C4-2B (cell line): ENCODE measurements at regions not wholly inside any gene's neighbourhood (a gene's known extent, or its start where the extent isn't known, plus 50 kb on each side); places are given as distances from the start of the nearest gene placed in this dataset.

Experiments
- ZFX ChIP-seq: fragments of 450-650 bp; IDR thresholded peaks from 2 replicates; pipeline ENCODE4 v1.6.1; 2017
- TF ChIP-seq, protein P1 (sequence below): fragments of 450-650 bp; conservative IDR thresholded peaks from 2 replicates; pipeline ENCODE4 v1.5.1; 2017; ENCODE audit warnings: mild to moderate bottlenecking

DNA sequence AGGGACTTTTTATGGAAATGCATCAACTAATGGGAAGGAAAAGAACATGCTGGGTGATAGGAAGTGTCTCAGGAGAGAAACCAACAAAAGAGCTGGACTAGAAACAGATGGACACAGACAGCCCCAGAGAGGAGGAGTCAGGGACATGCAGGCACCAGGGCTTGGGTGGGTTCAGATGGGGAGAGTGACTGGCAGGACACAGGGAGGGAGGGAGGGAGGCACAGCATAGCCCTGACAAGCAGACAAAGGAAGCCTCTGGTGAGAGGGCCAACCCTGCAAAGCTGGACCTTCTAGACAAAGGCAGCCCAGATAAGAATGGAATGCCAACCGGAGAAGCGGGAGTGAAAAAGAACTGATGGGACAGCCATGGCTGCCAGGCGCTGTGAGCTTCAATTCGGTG, 568.8 kb downstream of the AJAP1 start:
- TF ChIP-seq, protein P1, sequence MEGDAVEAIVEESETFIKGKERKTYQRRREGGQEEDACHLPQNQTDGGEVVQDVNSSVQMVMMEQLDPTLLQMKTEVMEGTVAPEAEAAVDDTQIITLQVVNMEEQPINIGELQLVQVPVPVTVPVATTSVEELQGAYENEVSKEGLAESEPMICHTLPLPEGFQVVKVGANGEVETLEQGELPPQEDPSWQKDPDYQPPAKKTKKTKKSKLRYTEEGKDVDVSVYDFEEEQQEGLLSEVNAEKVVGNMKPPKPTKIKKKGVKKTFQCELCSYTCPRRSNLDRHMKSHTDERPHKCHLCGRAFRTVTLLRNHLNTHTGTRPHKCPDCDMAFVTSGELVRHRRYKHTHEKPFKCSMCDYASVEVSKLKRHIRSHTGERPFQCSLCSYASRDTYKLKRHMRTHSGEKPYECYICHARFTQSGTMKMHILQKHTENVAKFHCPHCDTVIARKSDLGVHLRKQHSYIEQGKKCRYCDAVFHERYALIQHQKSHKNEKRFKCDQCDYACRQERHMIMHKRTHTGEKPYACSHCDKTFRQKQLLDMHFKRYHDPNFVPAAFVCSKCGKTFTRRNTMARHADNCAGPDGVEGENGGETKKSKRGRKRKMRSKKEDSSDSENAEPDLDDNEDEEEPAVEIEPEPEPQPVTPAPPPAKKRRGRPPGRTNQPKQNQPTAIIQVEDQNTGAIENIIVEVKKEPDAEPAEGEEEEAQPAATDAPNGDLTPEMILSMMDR, result no peak
- no peak for TF ChIP-seq ZFX
